SK-N-SH treated with all-trans-retinoic acid at 6 μM for 48 hours (cell line): ENCODE measurements at regions not wholly inside any gene's neighbourhood (a gene's known extent, or its start where the extent isn't known, plus 50 kb on each side); places are given as distances from the start of the nearest gene placed in this dataset.

Source experiments
- ATAC-seq: fragments of 200-7000 bp; cut with Tn5 transposase; 3 replicates; pipeline ENCODE4 v1.9.1; 2020; ENCODE audit warnings: mild to moderate bottlenecking, moderate library complexity
- BACH2 ChIP-seq: fragments of 250-450 bp; sonication (Bioruptor Pico); IDR thresholded peaks from 2 replicates; pipeline ENCODE4 v1.9.0; 2021; ENCODE audit warnings: mild to moderate bottlenecking, borderline replicate concordance
- CREB5 ChIP-seq: fragments of 250-450 bp; sonication (Bioruptor Pico); IDR thresholded peaks from 2 replicates; pipeline ENCODE4 v1.5.1; 2020; ENCODE audit warnings: low read depth, mild to moderate bottlenecking, moderate library complexity
- CSDC2 ChIP-seq: fragments of 250-450 bp; sonication (Bioruptor Pico); IDR thresholded peaks from 2 replicates; pipeline ENCODE4 v1.5.0; 2020; ENCODE audit warnings: mild to moderate bottlenecking, moderate library complexity
- CSRNP3 ChIP-seq: fragments of 250-450 bp; sonication (Bioruptor Pico); IDR thresholded peaks from 2 replicates; pipeline ENCODE4 v1.5.1; 2021; ENCODE audit warnings: mild to moderate bottlenecking, moderate library complexity
- ESRRG ChIP-seq: fragments of 250-450 bp; sonication (Bioruptor Pico); IDR thresholded peaks from 2 replicates; pipeline ENCODE4 v1.6.1; 2021; ENCODE audit warnings: mild to moderate bottlenecking
- OSR1 ChIP-seq: fragments of 250-450 bp; sonication (Bioruptor Pico); IDR thresholded peaks from 2 replicates; pipeline ENCODE4 v1.8.0; 2022; ENCODE audit warnings: moderate library complexity, mild to moderate bottlenecking, inconsistent platforms
- PATZ1 ChIP-seq: fragments of 250-450 bp; sonication (Bioruptor Pico); IDR thresholded peaks from 2 replicates; pipeline ENCODE4 v1.8.0; 2020; ENCODE audit warnings: mild to moderate bottlenecking, moderate library complexity, borderline replicate concordance
- POU6F1 ChIP-seq: fragments of 250-450 bp; sonication (Bioruptor Pico); IDR thresholded peaks from 2 replicates; pipeline ENCODE4 v1.8.0; 2021; ENCODE audit warnings: low read depth, mild to moderate bottlenecking, moderate library complexity, borderline replicate concordance
- PPARA ChIP-seq: fragments of 250-450 bp; sonication (Bioruptor Pico); IDR thresholded peaks from 2 replicates; pipeline ENCODE4 v1.5.0; 2020; ENCODE audit warnings: mild to moderate bottlenecking, borderline replicate concordance
- RARB ChIP-seq: fragments of 250-450 bp; sonication (Bioruptor Pico); IDR thresholded peaks from 2 replicates; pipeline ENCODE4 v1.8.0; 2021; ENCODE audit warnings: mild to moderate bottlenecking, moderate library complexity
- SNAI2 ChIP-seq: fragments of 250-450 bp; sonication (Bioruptor Pico); IDR thresholded peaks from 2 replicates; pipeline ENCODE4 v1.5.0; 2020; ENCODE audit warnings: mild to moderate bottlenecking, moderate library complexity
- TCF4 ChIP-seq: fragments of 250-450 bp; sonication (Bioruptor Pico); IDR thresholded peaks from 2 replicates; pipeline ENCODE4 v1.8.0; 2021; ENCODE audit warnings: mild to moderate bottlenecking, moderate library complexity, borderline replicate concordance
- TOX ChIP-seq: fragments of 250-450 bp; sonication (Bioruptor Pico); IDR thresholded peaks from 2 replicates; pipeline ENCODE4 v1.8.0; 2021; ENCODE audit warnings: mild to moderate bottlenecking, moderate library complexity, borderline replicate concordance
- ZFP3 ChIP-seq: fragments of 250-450 bp; sonication (Bioruptor Pico); IDR thresholded peaks from 2 replicates; pipeline ENCODE4 v1.5.0; 2020; ENCODE audit warnings: mild to moderate bottlenecking, moderate library complexity
- ZFP30 ChIP-seq: fragments of 450-650 bp; formaldehyde crosslinking; IDR thresholded peaks from 2 replicates; pipeline ENCODE4 v1.5.0; 2022; ENCODE audit warnings: mild to moderate bottlenecking, moderate library complexity
- ZNF565 ChIP-seq: fragments of 450-650 bp; formaldehyde crosslinking; conservative IDR thresholded peaks from 2 replicates; pipeline ENCODE4 v1.5.0; 2020; ENCODE audit warnings: low read depth, mild to moderate bottlenecking, moderate library complexity
- ZNF70 ChIP-seq: fragments of 450-650 bp; formaldehyde crosslinking; IDR thresholded peaks from 2 replicates; pipeline ENCODE4 v1.5.0; 2020; ENCODE audit warnings: mild to moderate bottlenecking, moderate library complexity
- ZNF8 ChIP-seq: fragments of 450-650 bp; formaldehyde crosslinking; IDR thresholded peaks from 2 replicates; pipeline ENCODE4 v1.5.0; 2020; ENCODE audit warnings: mild to moderate bottlenecking, moderate library complexity

GRCh38 chr2:138430181-138430580 lies 71.4 kb upstream of the SPOPL start:
- ATAC-seq: no peak
- TF ChIP-seq RARB (no peak), CSRNP3 (no peak), TCF4 (CRISPR knock-in tag) (no peak), OSR1 (CRISPR knock-in tag) (no peak), ZNF8 (no peak), ESRRG (CRISPR knock-in tag) (no peak), SNAI2 (CRISPR knock-in tag) (no peak), ZFP30 (CRISPR knock-in tag) (no peak), TOX (CRISPR knock-in tag) (no peak), ZFP3 (no peak), ZNF70 (CRISPR knock-in tag) (no peak), PATZ1 (CRISPR knock-in tag) (no peak), POU6F1 (CRISPR knock-in tag) (no peak), PPARA (CRISPR knock-in tag) (no peak), CREB5 (CRISPR knock-in tag) (no peak)
- TF ChIP-seq, all 23 proteins: peak for 0

GRCh38 chr2:138432971-138433370 lies 68.6 kb upstream of the SPOPL start:
- TF ChIP-seq POU6F1 (CRISPR knock-in tag): no peak
- no peak for ATAC-seq

GRCh38 chr2:138433995-138434951 lies 67.3 kb upstream of the SPOPL start:
- TF ChIP-seq BACH2 (CRISPR knock-in tag) (no peak), ZFP3 (no peak), ZNF70 (CRISPR knock-in tag) (no peak), ZNF565 (CRISPR knock-in tag) (no peak), RARB (no peak), CSDC2 (no peak), PATZ1 (CRISPR knock-in tag) (no peak), POU6F1 (CRISPR knock-in tag) (no peak)
- no peak for ATAC-seq
